ENCODE measurements at regions not wholly inside any gene's neighbourhood (a gene's known extent, or its start where the extent isn't known, plus 50 kb on each side); places are given as distances from the start of the nearest gene placed in this dataset.
"Not testable (repeated sequence)": the region's sequence is repeated elsewhere in the genome, so short reads cannot be mapped to it uniquely, and the experiment has no call there.

- not testable (repeated sequence) for DNase-seq
These were observed 50.3 kb upstream of the ZSCAN2 start for GRCh38 chr15:84550503-84550902.

All from stimulated activated CD4-positive, alpha-beta T cell treated with anti-CD3 and anti-CD28 coated beads, Interleukin-12 subunit alpha, Interleukin-12 subunit beta, amount 100 ng/mL, for 4 hours (primary cell).